HG03457 (cell line): ENCODE measurements at regions not wholly inside any gene's neighbourhood (a gene's known extent, or its start where the extent isn't known, plus 50 kb on each side); places are given as distances from the start of the nearest gene placed in this dataset.

Source experiments
- ATAC-seq: cut with Tn5 transposase; IDR thresholded peaks from one replicate; pipeline ENCODE4 v1.9.1; 2021; ENCODE audit warnings: moderate number of reproducible peaks; ENCODE audit not compliant: unreplicated experiment

GRCh38 chr11:19565639-19566038, 147.0 kb upstream of the NAV2 start:
- no peak for ATAC-seq

GRCh38 chr11:19562156-19562555, 150.5 kb upstream of the NAV2 start:
- no peak for ATAC-seq

GRCh38 chr11:19561011-19561410, 151.6 kb upstream of the NAV2 start:
- ATAC-seq, result no peak

- ATAC-seq, result no peak
These were observed 152.5 kb upstream of the NAV2 start for GRCh38 chr11:19560156-19560555.

- no peak for ATAC-seq
These were observed 152.9 kb upstream of the NAV2 start for GRCh38 chr11:19559746-19560145.

- no peak for ATAC-seq
These were observed 154.2 kb upstream of the NAV2 start for GRCh38 chr11:19558189-19558986.

GRCh38 chr11:19557720-19558140, 154.9 kb upstream of the NAV2 start:
- ATAC-seq, result no peak

GRCh38 chr11:19557185-19557584, 155.5 kb upstream of the NAV2 start:
- no peak for ATAC-seq

GRCh38 chr11:19555266-19555665, 157.4 kb upstream of the NAV2 start:
- ATAC-seq, result no peak

GRCh38 chr11:19553683-19554333, 158.8 kb upstream of the NAV2 start:
- ATAC-seq, result no peak

GRCh38 chr11:19552656-19553260, 159.9 kb upstream of the NAV2 start:
- no peak for ATAC-seq

GRCh38 chr11:19552161-19552560, 160.5 kb upstream of the NAV2 start:
- ATAC-seq, result no peak

GRCh38 chr11:19551457-19551856, 161.2 kb upstream of the NAV2 start:
- no peak for ATAC-seq

- ATAC-seq, result no peak
These were observed 165.6 kb upstream of the NAV2 start for GRCh38 chr11:19547044-19547443.

GRCh38 chr11:19546325-19546724, 166.3 kb upstream of the NAV2 start:
- ATAC-seq, result no peak

- no peak for ATAC-seq
These were observed 171.1 kb upstream of the NAV2 start for GRCh38 chr11:19541521-19542049.

GRCh38 chr11:19539861-19540260, 172.8 kb upstream of the NAV2 start:
- no peak for ATAC-seq

- ATAC-seq, result no peak
These were observed 174.7 kb upstream of the NAV2 start for GRCh38 chr11:19537803-19538453.

- no peak for ATAC-seq
These were observed 176.5 kb upstream of the NAV2 start for GRCh38 chr11:19536131-19536530.

GRCh38 chr11:19530505-19530904, 182.1 kb upstream of the NAV2 start:
- ATAC-seq, result no peak

- ATAC-seq, result no peak
These were observed 186.5 kb upstream of the NAV2 start for GRCh38 chr11:19526119-19526518.
